ENCODE measurements at regions not wholly inside any gene's neighbourhood (a gene's known extent, or its start where the extent isn't known, plus 50 kb on each side); places are given as distances from the start of the nearest gene placed in this dataset.

DNA sequence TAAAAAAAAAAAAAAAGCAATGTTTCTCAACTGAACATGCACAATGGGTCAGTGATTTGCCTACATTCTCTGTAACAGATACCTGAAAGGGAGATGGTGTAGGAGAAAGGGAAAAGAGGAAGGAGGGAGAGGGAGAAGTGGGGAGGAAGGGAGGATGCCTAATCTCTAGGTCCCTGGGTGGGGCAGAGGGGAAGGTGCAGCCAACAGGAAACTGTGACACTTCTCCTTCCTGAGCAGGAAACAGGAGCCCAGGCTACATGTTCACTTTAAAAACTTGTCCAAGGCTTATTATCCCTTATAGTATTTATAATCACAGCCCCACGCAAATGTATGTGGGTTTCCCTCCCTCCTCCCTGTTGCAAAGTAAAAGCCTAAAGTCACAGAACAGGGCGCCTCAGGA, 137.9 kb downstream of the MINAR1 start:
- TF ChIP-seq CTCF (IDR thresholded peaks at IDR 0.05), result no peak
- no peak for TF ChIP-seq POLR2A (IDR thresholded peaks at IDR 0.05)
